ENCODE measurements at regions not wholly inside any gene's neighbourhood (a gene's known extent, or its start where the extent isn't known, plus 50 kb on each side); places are given as distances from the start of the nearest gene placed in this dataset.

DNA sequence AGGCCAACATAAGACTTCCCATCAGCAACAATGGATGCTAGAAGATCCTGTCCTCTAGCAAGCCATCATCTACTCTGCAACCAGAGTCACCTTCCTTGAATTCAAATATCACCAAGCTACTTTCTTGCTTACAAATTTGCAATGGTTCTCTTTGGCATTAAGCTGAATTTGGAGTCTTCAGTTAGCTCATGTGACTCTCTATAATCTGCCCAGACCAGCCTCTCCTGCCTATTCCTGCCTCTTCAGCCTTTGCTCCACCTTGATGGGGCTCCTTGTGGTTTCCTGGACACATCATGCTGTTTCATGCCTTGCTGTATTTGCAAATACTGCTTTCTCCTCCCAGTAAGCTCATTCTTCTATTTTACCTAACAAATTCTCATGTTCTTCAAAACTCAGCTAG, 82.3 kb downstream of the RASSF10 start:
- TF ChIP-seq, protein P1, sequence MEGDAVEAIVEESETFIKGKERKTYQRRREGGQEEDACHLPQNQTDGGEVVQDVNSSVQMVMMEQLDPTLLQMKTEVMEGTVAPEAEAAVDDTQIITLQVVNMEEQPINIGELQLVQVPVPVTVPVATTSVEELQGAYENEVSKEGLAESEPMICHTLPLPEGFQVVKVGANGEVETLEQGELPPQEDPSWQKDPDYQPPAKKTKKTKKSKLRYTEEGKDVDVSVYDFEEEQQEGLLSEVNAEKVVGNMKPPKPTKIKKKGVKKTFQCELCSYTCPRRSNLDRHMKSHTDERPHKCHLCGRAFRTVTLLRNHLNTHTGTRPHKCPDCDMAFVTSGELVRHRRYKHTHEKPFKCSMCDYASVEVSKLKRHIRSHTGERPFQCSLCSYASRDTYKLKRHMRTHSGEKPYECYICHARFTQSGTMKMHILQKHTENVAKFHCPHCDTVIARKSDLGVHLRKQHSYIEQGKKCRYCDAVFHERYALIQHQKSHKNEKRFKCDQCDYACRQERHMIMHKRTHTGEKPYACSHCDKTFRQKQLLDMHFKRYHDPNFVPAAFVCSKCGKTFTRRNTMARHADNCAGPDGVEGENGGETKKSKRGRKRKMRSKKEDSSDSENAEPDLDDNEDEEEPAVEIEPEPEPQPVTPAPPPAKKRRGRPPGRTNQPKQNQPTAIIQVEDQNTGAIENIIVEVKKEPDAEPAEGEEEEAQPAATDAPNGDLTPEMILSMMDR (IDR thresholded peaks at IDR 0.05), result no peak
- intact Hi-C loops (cut with DNase I), result no loop called here
- Histone ChIP-seq H3K9me3 (no peaks in the 10 kb centered on the region), H3K4me3 (no peak overlapping the region), H3K27ac (no peak overlapping the region), H3K36me3 (no peaks in the 10 kb centered on the region), H3K27me3 (no peaks in the 10 kb centered on the region), H3K4me1 (no peaks in the 10 kb centered on the region)
- DNase-seq (no peak), ATAC-seq (peak; percentile 47)

DNA sequence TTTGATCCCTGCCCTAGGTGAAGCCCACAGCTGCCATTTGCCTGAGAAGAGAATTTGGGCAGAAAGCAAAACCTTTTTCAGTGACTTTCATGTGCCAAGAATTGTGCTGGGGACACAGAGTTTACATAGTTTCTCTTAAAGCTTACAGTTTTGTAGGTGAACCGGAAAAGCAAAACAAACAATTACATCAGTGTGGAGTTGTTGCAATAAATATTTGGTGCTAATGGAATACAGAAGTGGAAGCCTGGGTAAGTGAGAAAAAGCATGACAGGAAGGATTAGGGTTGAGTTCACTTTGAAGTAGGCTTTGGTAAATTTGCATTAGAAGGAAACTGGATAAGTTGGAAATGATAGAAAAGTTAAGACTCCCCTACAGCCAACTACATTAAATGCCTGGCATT, 82.7 kb downstream of the RASSF10 start:
- Histone ChIP-seq H3K27me3 (no peaks in the 10 kb centered on the region), H3K36me3 (no peaks in the 10 kb centered on the region), H3K9me3 (no peaks in the 10 kb centered on the region), H3K27ac (no peak overlapping the region), H3K4me3 (no peak overlapping the region), H3K4me1 (no peaks in the 10 kb centered on the region)
- no peak for DNase-seq
- intact Hi-C loops (cut with DNase I), result no loop called here
- TF ChIP-seq, protein P1 (IDR thresholded peaks at IDR 0.05), result no peak
- no peak for ATAC-seq

DNA sequence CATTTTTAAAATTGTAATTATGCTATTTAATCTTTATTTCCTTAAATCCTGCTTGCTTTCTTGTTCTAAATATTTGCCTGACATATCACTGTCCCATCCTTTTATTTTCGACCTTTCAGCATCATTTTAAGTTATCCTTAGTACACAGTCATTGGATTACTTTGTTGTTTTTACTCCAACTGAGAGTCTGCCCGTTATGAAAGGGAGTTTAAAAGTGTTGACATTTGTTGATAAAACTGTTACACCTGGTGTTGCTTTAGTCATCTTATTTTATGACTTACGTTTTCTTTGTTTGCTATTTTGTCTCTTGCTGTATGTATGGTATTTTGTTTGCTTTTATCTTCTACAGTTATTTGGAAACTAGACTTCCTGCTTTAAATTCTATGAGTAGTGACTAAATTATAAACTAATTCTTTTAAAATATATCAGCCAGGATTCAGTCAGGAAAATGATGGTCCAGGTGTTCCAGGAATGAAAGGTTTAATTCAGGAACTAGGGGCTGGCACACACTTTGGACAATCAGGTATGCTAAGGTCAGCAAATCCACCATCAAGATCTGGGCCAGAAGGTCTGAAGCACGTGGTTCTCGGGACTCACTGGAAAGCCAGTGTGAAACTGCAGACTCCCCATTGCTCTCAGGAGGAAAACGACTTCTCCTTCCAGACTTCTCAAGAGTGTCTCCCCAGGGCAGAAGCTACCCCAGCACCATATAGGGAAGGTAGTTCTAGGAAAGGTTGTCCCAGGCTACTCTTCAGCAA, 86.0 kb downstream of the RASSF10 start:
- intact Hi-C loops (cut with DNase I), result no loop called here
- Histone ChIP-seq H3K4me1 (no peaks in the 10 kb centered on the region), H3K4me3 (no peak overlapping the region), H3K27ac (no peak overlapping the region), H3K36me3 (no peaks in the 10 kb centered on the region), H3K9me3 (no peaks in the 10 kb centered on the region), H3K27me3 (no peaks in the 10 kb centered on the region)
- TF ChIP-seq, protein P1 (IDR thresholded peaks at IDR 0.05), result no peak
- DNase-seq (no peak), ATAC-seq (no peak)

DNA sequence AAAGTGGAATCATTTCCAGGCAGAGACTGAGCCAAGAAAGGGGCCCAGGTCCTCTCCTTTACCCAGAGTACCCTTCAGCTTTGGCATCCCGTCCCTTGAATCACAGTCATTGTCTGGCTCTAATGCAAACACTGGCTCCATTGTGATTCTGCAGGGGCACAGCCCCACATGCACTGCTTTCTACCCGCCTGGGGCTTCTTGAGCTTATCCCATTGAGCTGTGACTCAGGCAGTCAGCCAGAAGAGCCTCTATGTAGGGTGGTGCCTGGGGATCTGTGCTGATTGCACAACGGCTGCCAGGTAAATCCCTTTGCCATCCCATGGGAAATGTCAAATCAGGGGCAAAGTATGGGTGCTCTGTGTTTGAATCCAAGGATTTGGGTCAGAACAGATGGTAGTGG, 88.9 kb downstream of the RASSF10 start:
- TF ChIP-seq, protein P1 (IDR thresholded peaks at IDR 0.05), result no peak
- Histone ChIP-seq H3K36me3 (no peaks in the 10 kb centered on the region), H3K4me3 (no peak overlapping the region), H3K27ac (no peak overlapping the region), H3K4me1 (no peaks in the 10 kb centered on the region), H3K27me3 (no peaks in the 10 kb centered on the region), H3K9me3 (no peaks in the 10 kb centered on the region)
- intact Hi-C loops (cut with DNase I), result no loop called here
- ATAC-seq (peak; percentile 81), DNase-seq (peak in 1 of 4 donors; percentile 42)

DNA sequence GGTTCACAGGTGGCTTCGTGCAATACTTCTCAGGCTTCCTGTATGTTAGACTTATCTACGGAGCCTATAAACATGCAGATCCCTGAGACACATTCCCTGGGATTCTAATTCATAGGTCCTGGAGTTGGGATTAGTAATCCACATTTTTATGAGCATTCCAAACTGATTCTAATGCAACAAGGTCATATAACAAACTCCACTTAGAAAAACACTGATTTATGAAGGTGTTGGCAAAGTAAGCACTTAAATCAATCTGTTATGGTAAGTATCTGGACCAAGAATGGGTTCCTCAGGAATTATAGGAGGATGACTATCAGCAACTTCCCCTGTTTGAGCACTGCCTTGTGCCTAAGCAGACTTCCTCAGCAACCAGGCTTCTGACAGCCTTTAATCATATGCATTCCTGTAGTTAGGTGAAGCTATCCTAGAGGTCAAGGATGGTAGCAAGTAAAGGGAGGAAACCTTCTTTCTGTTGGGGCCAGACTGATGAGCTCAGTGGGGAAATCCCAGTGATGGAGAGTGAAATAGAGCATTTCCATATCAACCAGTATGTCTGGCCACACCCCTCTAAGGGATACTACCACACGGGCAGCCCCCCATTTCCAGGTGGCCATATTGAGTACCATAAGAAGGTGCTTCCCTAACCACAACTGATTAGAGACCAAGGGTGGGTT, 89.6 kb downstream of the RASSF10 start:
- H3K27ac ChIP-seq, result no peak overlapping the region
- H3K4me3 ChIP-seq, result no peak overlapping the region
- DNase-seq (no peak), ATAC-seq (no peak)
- no peaks in the 10 kb centered on the region for H3K36me3 ChIP-seq
- no peaks in the 10 kb centered on the region for H3K27me3 ChIP-seq
- H3K4me1 ChIP-seq, result no peaks in the 10 kb centered on the region
- TF ChIP-seq, protein P1 (IDR thresholded peaks at IDR 0.05), result no peak
- H3K9me3 ChIP-seq, result no peaks in the 10 kb centered on the region
- intact Hi-C loops (cut with DNase I), result no loop called here

All from left lung (tissue), 4 donors.